ENCODE measurements at regions not wholly inside any gene's neighbourhood (a gene's known extent, or its start where the extent isn't known, plus 50 kb on each side); places are given as distances from the start of the nearest gene placed in this dataset.

DNA sequence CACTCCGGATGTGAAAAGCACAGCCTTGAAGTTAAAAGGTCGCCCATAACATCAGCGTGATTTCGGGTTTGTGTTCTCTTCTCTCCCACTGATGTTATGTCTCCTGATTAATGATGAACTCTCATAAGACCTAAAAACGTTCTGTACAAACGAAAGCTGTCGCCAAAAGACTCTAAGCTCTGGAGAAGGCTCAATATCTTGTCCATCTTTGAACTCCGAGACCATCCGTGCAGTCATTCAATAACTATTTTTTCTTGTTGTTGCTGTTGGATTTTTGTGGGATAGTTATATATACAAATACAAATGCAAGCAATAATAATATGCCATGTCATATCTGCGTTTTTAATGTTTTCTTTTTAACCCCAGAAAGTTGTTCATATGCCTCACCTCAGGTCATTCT is 291.8 kb upstream of the MARCKS start:
- TF ChIP-seq FOXP2 (optimal IDR thresholded peaks at IDR 0.05; ENCODE audit: borderline replicate concordance, extremely low read depth, extremely low read length, insufficient read depth): no peak
- TF ChIP-seq, protein P1, sequence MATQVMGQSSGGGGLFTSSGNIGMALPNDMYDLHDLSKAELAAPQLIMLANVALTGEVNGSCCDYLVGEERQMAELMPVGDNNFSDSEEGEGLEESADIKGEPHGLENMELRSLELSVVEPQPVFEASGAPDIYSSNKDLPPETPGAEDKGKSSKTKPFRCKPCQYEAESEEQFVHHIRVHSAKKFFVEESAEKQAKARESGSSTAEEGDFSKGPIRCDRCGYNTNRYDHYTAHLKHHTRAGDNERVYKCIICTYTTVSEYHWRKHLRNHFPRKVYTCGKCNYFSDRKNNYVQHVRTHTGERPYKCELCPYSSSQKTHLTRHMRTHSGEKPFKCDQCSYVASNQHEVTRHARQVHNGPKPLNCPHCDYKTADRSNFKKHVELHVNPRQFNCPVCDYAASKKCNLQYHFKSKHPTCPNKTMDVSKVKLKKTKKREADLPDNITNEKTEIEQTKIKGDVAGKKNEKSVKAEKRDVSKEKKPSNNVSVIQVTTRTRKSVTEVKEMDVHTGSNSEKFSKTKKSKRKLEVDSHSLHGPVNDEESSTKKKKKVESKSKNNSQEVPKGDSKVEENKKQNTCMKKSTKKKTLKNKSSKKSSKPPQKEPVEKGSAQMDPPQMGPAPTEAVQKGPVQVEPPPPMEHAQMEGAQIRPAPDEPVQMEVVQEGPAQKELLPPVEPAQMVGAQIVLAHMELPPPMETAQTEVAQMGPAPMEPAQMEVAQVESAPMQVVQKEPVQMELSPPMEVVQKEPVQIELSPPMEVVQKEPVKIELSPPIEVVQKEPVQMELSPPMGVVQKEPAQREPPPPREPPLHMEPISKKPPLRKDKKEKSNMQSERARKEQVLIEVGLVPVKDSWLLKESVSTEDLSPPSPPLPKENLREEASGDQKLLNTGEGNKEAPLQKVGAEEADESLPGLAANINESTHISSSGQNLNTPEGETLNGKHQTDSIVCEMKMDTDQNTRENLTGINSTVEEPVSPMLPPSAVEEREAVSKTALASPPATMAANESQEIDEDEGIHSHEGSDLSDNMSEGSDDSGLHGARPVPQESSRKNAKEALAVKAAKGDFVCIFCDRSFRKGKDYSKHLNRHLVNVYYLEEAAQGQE (IDR thresholded peaks at IDR 0.05; ENCODE audit: insufficient read depth in 1 of 2, low read depth in 2 of 2, low read length in 2 of 2): no peak
- no peak for TF ChIP-seq SIN3A (IDR thresholded peaks at IDR 0.05; ENCODE audit: borderline replicate concordance, insufficient read depth, low read length)
- TF ChIP-seq TAF1 (IDR thresholded peaks at IDR 0.05; ENCODE audit: borderline replicate concordance, insufficient read depth, low read length): no peak
- TF ChIP-seq POLR2AphosphoS5 (IDR thresholded peaks at IDR 0.05; ENCODE audit: low read depth, low read length): no peak

DNA sequence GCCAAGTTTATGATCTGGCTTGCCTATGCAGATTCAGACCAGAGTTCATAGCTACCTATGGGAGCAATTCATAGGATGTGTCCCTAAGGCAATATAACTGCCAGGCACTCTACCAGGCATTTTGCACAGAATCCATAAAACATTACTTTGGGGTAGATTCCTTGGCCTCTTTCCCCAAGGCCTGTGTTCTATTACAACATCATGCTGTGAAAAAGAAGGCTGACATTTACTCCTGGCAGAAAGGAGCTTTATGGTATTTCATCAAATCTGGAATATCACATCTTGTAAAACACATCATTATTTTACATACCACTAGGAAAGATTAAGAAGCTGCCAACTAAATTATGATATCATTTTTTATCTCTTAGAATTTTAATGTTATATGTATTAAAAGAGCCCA is 287.0 kb upstream of the MARCKS start:
- TF ChIP-seq, protein P1 (IDR thresholded peaks at IDR 0.05; ENCODE audit: insufficient read depth in 1 of 2, low read depth in 2 of 2, low read length in 2 of 2): no peak
- TF ChIP-seq SIN3A (IDR thresholded peaks at IDR 0.05; ENCODE audit: borderline replicate concordance, insufficient read depth, low read length) (no peak), TAF1 (IDR thresholded peaks at IDR 0.05; ENCODE audit: borderline replicate concordance, insufficient read depth, low read length) (no peak), POLR2AphosphoS5 (IDR thresholded peaks at IDR 0.05; ENCODE audit: low read depth, low read length) (no peak), FOXP2 (optimal IDR thresholded peaks at IDR 0.05; ENCODE audit: borderline replicate concordance, extremely low read depth, extremely low read length, insufficient read depth) (no peak)

DNA sequence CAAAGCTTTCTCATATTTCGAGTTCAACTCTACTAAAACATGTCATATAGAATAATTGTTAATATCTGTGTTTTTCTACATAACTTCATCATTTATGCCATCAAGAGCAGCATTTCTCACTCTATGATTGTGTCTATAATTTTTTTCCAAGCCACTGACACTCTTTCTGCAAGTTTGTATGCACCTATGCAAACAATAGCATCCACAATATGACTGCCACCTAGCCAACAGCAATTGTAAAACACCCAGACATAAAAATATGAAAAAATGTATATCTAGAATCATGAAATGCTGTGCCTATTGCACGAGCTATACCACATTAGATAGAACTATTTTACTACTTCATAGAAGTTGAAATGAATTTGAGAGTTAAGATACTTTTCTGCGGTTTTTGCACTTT is 286.5 kb upstream of the MARCKS start:
- TF ChIP-seq FOXP2 (optimal IDR thresholded peaks at IDR 0.05; ENCODE audit: borderline replicate concordance, extremely low read depth, extremely low read length, insufficient read depth) (no peak), POLR2AphosphoS5 (IDR thresholded peaks at IDR 0.05; ENCODE audit: low read depth, low read length) (no peak)
- TF ChIP-seq, protein P1 (IDR thresholded peaks at IDR 0.05; ENCODE audit: insufficient read depth in 1 of 2, low read depth in 2 of 2, low read length in 2 of 2): no peak

DNA sequence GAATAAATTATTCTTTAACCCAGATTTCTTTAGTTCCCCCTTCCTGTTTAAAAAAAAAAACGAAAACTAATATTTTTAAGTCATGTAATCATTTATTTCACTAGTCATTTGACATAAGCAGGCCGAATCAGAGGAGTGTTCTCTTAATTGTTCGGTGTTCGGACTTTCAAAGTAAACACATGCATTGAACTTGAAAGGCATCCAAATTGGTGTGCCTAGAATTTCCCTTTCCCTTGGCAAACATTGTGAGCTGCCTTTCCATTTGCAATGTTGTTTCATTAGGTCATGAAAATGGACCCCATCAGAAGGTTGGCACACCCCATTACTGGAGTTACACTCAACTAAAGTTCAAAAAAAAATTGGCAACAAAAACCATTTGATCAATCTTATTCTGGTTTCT is 283.0 kb upstream of the MARCKS start:
- TF ChIP-seq, protein P1 (IDR thresholded peaks at IDR 0.05; ENCODE audit: insufficient read depth in 1 of 2, low read depth in 2 of 2, low read length in 2 of 2): no peak
- TF ChIP-seq POLR2AphosphoS5 (IDR thresholded peaks at IDR 0.05; ENCODE audit: low read depth, low read length) (no peak), SIN3A (IDR thresholded peaks at IDR 0.05; ENCODE audit: borderline replicate concordance, insufficient read depth, low read length) (no peak), FOXP2 (optimal IDR thresholded peaks at IDR 0.05; ENCODE audit: borderline replicate concordance, extremely low read depth, extremely low read length, insufficient read depth) (no peak), TAF1 (IDR thresholded peaks at IDR 0.05; ENCODE audit: borderline replicate concordance, insufficient read depth, low read length) (no peak)

DNA sequence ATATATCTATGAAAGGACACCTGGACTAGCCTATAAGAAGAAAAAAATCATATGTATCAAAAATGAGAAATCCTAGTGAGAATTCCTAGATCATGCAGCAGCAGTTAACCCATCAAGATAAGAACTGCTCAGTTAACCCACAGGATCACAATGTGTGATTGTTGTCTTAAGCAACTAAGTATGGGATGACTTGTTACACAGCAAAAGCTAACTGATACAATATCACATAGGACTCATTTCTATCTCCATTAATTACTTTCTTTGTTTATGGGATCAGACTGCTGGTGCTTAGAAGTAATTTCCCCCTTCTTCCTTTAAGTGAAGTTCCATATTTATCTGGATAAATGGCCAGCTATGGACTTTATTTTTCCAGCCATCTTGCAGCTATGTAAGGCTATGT is 280.8 kb upstream of the MARCKS start:
- no peak for TF ChIP-seq SIN3A (IDR thresholded peaks at IDR 0.05; ENCODE audit: borderline replicate concordance, insufficient read depth, low read length)
- no peak for TF ChIP-seq POLR2AphosphoS5 (IDR thresholded peaks at IDR 0.05; ENCODE audit: low read depth, low read length)
